ENCODE measurements at regions not wholly inside any gene's neighbourhood (a gene's known extent, or its start where the extent isn't known, plus 50 kb on each side); places are given as distances from the start of the nearest gene placed in this dataset.

- no peak for DNase-seq (ENCODE audit: low read depth in 2 of 3, low spot score in 1 of 3)
Measured at GRCh38 chr16:73233846-73234424, 186.0 kb upstream of the ZFHX3 start.

GRCh38 chr16:73233329-73233765 is 185.4 kb upstream of the ZFHX3 start:
- no peak for DNase-seq (ENCODE audit: low read depth in 2 of 3, low spot score in 1 of 3)

DNA sequence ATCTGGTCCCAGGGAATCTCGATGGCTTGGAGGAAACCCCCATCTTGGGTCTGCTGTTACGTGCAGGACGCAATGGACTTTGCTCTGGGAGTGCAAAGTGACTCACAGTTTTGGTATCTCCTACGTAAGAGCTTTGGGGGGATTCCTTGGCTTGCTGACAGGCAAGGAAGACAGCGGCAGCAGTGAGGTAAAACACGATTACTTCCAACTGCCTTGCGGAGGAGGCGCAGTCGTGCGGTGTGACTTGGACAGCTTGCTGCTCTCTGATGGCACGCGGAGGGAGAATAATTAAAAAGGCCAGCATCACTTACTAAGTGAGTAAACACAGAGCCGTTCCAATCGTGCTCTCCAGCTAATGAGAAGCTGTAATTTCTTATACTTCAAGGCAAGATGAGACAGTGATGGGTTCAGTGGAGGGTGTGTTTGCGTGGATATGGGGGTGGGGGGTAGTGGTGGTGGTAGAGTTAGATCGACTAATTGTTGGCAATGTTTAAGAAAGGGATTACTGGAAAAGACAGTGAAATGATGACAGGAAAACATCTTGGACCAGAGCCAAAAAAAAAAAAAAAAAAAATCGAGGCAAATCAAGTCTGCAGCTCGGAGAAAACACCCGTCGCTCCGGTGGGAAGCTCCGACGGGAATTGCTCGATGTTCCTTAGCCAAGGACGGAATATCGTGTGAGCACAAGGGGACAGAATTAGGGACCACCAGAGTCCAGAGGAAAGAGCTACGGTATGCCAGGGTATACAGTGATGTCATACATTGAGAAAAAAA is 184.8 kb upstream of the ZFHX3 start:
- no peak for DNase-seq (ENCODE audit: low read depth in 2 of 3, low spot score in 1 of 3)

DNA sequence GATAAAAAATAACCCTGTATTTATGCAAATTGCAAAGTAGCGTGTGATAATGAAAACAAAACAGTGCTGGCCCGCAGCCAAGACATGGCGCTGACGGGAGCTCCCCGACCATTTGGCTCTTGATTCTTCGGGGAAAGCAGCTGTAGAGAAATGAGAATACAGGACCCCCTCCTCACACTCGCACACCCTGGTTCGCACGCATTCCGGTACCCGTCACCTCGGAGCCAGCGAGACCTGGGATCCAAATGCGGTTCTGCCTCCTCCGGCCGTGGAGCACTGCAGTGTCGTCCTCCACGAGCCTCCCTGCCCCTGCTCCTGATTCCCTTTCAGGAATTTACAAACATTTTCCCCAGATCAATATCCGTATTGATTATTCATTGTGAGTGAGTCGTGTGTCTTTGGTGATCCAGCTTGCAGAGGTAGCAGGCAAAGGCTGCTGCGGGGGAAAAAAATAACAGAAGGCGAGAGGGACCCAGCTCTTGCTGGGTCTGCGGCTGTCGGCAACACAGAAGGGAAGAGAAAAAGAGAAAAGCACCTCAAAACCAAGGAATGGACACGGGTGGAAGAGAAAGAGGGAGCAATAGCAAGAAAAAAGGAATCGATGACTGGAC is 184.1 kb upstream of the ZFHX3 start:
- no peak for DNase-seq (ENCODE audit: low read depth in 2 of 3, low spot score in 1 of 3)

GRCh38 chr16:73231379-73231778 is 183.5 kb upstream of the ZFHX3 start:
- DNase-seq (ENCODE audit: low read depth in 2 of 3, low spot score in 1 of 3), result no peak

- no peak for DNase-seq (ENCODE audit: low read depth in 2 of 3, low spot score in 1 of 3)
Measured at GRCh38 chr16:73230651-73231050, 182.7 kb upstream of the ZFHX3 start.

DNA sequence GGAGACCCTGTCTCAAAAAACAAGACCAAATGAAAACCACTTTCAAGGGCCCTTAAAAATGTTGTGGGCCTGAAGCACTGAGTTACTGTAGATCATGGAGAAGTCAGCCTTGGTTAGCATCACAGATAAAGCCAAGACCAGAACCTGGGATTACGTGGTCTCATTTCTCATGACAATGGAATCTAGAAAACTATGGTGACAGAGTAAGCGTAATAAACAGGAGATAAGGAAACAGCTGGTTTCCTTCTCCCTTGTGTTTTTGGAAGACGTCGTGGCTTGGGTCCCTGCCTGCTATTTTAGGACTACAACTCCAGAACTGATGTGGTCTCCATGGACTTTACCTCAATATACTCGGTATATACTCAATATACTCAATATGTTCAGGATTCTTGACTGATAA is 180.7 kb upstream of the ZFHX3 start:
- no peak for DNase-seq (ENCODE audit: low read depth in 2 of 3, low spot score in 1 of 3)

DNA sequence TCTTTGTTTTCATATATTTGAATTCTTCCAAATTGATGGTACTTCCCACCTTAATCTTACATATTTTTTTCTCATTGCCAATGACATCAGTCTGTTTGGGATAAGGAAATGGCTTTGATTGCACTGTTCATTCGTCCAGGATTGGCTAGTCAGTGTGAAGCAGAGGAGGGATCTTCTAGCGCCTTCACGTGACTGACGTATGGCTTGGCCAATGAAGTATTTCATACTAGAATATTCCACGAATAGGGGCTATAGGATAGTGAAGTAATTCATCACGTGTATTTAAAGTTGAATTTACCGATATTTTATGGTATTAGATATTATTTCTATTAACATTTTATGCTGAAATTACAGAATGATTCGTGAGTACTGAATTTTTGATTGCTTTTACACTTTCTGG is 178.7 kb upstream of the ZFHX3 start:
- DNase-seq (ENCODE audit: low read depth in 2 of 3, low spot score in 1 of 3), result no peak

GRCh38 chr16:73225983-73226382 is 178.1 kb upstream of the ZFHX3 start:
- DNase-seq (ENCODE audit: low read depth in 2 of 3, low spot score in 1 of 3), result no peak

- DNase-seq (ENCODE audit: low read depth in 2 of 3, low spot score in 1 of 3), result no peak
Measured at GRCh38 chr16:73220836-73221235, 172.9 kb upstream of the ZFHX3 start.

- no peak for DNase-seq (ENCODE audit: low read depth in 2 of 3, low spot score in 1 of 3)
Measured at GRCh38 chr16:73219176-73219575, 171.2 kb upstream of the ZFHX3 start.

DNA sequence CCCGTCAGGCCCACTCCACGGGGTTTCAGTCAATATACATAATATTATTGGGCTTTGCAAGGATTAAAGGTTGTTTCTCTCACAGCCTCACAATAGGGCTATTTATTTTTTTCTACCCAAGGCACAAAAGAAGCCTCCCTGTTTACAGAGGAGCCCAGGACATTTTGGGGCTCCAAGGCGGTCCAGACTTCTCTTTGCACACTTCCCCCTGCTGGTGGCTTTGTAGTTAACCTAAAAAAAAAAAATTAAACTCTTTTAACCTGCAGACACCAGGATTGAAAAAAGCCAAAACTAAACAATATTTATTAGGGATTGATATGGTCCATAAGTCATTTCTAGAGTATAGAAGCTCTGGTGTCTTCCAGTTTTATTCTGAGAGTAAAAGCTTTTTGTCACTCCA is 169.7 kb upstream of the ZFHX3 start:
- DNase-seq (ENCODE audit: low read depth in 2 of 3, low spot score in 1 of 3), result no peak

GRCh38 chr16:73216932-73217331 is 169.0 kb upstream of the ZFHX3 start:
- no peak for DNase-seq (ENCODE audit: low read depth in 2 of 3, low spot score in 1 of 3)

- no peak for DNase-seq (ENCODE audit: low read depth in 2 of 3, low spot score in 1 of 3)
Measured at GRCh38 chr16:73215678-73216377, 167.9 kb upstream of the ZFHX3 start.

DNA sequence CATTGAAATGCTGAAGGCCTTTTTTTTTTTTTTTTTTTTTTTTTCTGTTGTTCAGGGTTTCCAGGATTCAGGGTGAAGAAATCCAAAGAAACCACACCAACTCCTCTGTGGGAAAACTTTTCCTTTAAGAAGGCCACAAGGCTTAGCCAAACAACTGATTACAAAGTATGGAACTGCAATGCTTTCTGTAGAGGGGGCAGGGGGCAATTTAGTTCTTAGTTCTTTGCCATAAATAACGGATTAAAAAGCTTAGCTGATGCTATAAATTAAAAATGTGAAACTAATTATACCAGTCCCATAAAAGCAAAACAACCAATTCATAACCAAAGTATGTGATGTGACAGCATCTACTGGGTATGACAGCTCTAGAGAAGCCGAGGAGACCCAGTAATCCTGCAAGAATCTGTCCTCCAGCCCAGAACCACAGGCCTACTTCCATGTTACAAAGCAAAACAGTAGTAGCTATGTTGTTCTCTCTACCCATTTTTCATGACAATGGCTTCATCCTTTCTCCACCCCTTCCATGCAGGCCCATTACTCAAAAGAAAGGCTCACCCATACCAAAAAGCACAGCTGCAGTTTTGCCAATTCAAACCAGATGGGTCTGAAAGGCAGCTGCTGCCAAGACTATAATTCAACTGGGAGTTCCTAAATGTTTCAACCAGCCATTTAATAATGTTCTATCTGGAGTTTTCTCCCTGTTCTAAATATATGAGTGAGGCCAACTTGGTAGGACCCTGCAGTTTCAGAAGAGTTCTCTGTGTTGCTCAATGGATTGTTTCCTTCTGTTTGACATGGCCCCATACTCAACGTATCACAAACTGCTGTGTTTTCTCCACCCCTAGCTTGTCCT is 167.1 kb upstream of the ZFHX3 start:
- no peak for DNase-seq (ENCODE audit: low read depth in 2 of 3, low spot score in 1 of 3)

DNA sequence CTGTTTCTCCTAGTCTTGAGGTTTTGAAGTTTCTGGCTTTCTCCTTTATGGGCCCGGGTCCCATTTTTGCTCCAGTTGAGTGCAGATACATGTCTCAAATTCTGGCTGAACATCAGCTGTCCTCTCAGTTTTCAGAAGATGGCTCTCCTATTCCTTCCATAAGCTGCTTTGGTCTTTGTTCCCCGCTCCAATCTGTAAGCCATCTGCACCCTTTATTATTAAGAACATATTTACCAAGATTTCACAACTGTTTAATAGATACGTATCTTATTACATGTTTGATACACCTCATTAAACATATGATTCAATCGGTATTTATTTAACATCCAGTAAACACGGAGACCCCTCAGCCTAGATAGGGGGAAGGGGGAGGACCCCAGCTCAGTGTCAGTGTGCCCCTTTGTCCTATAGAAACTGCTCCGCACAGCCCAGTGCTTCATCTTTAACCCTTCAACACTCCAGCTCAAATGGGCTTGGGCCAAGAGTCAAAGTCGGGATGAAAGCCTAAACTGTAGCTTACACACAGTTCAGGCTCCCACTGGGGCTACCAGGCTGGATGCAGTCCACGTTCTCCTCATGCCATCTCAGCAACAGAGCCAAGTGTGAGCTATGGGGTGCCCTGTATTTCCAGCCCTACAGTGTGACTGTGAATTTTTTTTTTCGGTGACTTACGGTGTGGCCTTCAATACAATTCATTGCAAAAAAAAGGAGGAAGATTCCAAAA is 166.0 kb upstream of the ZFHX3 start:
- DNase-seq (ENCODE audit: low read depth in 2 of 3, low spot score in 1 of 3), result no peak

GRCh38 chr16:73212431-73212830 is 164.5 kb upstream of the ZFHX3 start:
- DNase-seq (ENCODE audit: low read depth in 2 of 3, low spot score in 1 of 3), result no peak

DNA sequence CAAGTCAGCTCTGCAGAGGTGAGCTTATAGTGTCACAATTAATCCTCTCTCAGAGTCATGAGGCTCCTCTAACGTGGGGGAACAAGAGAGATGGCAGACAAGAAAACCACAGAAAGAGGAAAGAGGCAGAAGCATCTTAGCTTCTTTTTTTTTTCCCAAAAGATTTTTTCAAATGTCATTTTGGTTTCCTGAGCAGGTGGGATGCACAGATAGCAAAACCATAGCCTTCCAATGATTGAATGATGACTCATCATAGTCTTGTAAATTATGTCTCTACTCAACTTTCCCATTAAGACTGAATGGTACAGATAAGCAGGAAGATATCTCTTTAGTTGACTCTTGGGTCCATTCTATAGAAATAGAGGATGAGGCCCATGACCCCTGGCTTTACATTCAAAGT is 162.8 kb upstream of the ZFHX3 start:
- DNase-seq (ENCODE audit: low read depth in 2 of 3, low spot score in 1 of 3), result no peak

- DNase-seq (ENCODE audit: low read depth in 2 of 3, low spot score in 1 of 3), result no peak
Measured at GRCh38 chr16:73210084-73210483, 162.2 kb upstream of the ZFHX3 start.

GRCh38 chr16:73209190-73209589 is 161.3 kb upstream of the ZFHX3 start:
- no peak for DNase-seq (ENCODE audit: low read depth in 2 of 3, low spot score in 1 of 3)
